G401 (cell line): ENCODE measurements at regions not wholly inside any gene's neighbourhood (a gene's known extent, or its start where the extent isn't known, plus 50 kb on each side); places are given as distances from the start of the nearest gene placed in this dataset.

Source experiments
- DNase-seq: peaks from one replicate; pipeline ENCODE4 v3.0.0-alpha.2; 2015; ENCODE audit warnings: low spot score
- in situ Hi-C: cut with HindIII; loops from 2 replicates; pipeline ENCODE4 v1.10.0; 2016; ENCODE audit warnings: low sequenced_read_pairs, mixed read lengths

DNA sequence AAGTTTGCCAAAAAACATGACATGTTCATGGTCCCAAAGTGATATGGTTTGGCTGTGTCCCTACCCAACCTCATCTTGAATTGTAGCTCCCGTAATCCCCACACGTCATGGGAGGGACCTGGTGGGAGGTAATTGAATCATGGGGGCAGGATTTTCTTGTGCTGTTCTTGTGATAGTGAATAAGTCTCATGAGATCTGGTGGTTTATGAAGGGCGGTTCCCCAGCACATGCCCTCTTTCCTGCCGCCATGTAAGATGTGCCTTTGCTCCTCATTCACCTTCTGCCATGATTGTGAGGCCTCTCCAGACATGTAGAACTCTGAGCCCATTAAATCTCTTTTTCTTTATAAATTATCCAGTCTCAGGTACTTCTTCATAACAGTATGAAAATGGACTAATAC is 322.1 kb downstream of the MED10 start:
- in situ Hi-C loops = no loop called here

DNA sequence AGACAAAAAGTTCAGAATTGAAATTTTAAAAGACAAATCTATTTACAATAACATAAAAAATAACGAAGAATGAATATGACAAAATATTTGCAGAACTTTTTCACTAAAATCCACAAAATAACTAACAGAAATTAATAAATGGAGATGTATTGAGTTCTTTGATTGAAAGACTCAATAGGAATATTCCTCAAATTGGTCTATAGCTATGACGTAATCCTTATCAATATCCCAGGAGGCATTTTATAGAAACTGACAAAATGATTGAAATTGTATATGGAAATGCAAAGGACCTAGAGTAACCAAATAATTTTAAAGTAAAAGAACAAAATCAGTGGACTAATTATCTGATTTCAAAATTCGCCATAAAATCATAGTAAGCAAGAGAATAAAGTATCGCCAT is 328.7 kb downstream of the MED10 start:
- no peak for DNase-seq
- in situ Hi-C loops = no loop called here

More for the DNA sequence above, 322.1 kb downstream of the MED10 start:
- DNase-seq = no peak

DNA sequence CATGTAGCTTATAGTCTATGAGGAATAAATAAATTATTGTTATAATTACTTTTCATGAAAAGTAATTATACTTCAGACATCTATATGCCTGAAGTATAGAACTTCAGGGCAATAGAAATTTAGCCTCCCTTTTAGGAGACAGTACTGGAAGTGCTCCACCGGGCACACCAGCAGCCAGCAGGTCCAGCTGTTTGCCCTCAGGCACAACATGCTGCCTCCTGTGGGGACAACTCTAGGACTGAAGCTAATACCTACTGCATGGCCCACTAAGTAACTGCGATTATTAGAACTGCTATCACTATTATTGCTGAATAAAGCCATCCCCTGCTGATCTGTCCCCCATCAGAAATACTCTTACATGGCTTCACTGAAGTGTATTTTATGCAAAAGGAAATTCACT is 329.6 kb downstream of the MED10 start:
- in situ Hi-C loops = no loop called here
- DNase-seq = no peak

DNA sequence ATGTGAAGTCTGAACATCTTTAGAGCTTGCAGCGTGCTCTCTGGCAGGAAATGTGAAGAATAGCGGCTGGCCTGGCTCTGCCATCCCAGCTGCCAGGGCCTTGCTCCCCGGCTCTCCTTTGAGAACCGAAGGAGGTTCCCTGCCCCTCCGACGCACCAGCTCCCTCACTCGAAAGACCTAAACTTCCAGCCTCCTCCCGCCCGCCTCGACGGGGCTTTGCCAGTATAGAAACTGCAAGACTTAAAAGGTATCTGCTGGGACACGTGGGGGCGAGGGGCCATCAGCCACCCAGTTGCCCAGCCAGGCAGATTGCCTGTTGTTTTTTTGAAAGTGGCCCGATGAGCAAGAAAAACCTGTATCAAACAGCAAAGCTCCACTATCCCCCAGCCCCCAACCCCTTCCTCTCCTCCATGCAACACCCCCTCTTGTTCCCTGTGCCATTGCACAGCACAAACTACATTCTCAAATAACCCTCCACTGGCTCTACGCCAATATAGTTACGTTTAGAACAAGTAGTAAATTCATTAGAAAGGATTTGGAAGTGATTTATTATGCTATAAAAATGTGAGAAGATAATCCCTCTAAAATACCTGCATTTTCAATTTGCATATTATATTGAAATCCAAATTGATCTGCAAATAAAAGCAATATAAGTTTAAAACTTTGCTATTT is 331.9 kb downstream of the MED10 start:
- in situ Hi-C loops = no loop called here
- DNase-seq = no peak

DNA sequence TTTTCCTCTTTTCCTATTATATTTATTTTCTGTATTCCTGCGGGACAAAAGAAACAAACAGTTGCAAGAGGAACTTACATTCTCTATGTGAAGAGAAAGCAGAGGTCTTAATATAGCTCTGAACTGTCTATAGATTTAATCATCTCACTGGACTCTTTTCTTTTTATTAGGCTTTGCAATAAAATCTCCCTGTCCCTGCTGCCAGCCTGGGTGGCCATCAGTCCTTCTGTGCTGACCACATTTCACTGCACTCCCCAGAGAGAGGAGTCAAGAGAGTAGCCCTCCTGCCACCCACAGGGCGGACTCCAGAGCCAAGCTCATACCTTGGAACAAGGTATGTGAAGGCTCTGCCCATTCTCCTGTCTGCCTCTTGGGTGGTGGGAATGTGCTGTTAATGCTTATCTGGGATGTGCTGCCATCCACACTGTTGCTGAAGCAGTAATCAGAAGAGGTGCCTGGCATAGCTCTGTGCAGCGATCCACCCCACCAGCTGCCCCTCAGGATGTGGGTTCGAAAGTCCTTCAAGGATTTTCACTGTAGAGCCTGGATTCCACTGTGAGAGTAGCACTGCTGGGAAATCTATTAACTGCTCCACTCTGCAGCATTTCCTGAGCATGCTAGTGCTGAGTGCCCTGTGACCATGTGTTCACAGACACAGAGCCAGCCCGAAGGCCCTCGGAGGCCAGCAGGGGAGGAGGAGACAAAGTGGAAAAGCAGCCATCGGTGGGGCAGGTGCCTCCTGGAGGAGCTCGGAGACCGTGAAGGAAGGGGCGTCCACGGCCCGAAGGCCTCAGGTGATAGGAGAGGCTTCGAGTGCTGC is 334.6 kb downstream of the MED10 start:
- DNase-seq = peak; percentile 65
- in situ Hi-C loops = no loop called here

DNA sequence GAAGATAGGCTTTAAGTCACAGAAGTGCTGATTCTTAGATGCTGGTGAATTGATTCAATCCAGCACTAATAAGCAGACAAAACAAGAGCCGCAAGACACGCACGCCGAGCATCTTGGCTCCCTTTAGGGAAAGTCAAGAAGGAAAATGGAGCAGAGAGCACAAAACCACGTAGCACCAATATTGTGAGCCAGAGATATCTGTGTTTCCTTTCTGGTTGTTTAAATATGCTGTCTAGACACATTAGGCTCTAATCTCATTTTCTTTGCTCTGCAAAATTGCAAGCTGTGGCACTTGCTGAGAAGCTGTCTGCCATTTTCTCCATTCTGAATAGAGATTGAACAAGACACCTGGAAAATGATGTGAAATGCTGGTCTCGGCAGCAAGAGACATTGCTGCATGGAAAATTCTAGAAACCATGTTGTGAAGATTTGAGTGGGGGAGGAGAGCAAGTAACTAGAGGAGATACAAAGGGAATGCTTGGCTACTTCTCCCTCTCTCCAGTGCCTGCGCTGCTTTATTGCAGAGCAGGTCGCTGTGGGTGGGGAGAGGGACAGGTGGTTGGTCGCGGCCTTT is 336.3 kb downstream of the MED10 start:
- peak; percentile 68 for DNase-seq
- in situ Hi-C loops = no loop called here

DNA sequence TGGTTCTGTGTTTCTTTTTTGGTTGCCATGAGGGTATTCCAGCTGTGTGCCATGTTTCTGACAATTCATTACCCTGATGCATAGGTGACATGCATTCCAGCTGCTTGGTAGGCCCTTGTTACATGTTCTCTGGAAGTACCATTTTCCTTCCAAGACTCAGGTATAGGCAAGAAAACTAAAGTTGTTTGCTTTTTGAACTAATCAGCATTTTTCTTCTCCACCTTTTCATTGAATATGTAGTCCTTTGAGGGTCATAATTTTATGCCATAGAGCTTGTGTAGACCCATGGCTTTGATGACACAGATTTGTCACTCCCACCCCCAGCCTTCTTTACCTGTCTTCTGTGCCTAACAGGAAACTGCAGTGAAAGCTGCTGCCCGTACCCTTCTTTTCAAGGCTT is 339.2 kb downstream of the MED10 start:
- in situ Hi-C loops = no loop called here
- DNase-seq = no peak

DNA sequence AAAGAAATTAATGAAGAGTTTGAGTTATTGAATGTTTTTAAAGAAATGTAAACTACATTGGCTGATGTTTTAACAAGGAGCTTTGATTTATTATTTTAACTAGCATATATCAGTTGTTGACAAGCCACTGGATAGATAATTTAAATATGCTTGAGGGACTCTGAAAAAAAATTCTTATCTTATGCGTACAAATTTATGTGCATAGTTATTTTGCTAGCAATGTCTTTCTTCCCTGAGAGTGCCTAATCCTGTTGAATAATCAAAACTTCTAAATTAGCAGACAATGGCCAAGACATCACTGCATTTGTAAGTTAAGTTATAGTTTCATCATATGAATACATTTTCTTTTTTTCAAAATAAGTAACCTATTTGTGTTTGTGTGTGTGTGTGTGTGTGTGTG is 342.3 kb downstream of the MED10 start:
- in situ Hi-C loops = no loop called here
- no peak for DNase-seq

DNA sequence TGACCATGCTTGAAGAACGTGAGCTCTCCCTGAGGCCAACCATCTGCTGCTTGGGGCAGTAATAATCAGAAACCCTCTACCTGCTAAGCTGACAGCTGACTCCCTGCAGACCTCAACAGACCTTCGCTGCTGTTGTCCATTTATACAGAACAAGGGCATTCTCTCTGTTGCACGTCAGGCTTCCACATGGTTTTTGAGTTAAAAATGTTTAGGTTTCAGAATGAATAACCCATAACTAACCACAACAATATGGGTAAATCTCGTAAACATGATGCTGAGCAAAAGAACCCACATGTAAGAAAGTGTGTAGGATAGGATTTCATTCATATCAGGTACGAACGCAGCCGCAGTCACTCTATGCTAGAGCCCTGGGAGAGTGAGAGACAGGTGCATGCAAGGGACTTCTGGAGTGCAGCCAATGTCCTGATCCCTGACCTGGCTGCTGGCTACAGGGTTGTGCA is 348.5 kb downstream of the MED10 start:
- peak; percentile 87 for DNase-seq
- in situ Hi-C loops = no loop called here

DNA sequence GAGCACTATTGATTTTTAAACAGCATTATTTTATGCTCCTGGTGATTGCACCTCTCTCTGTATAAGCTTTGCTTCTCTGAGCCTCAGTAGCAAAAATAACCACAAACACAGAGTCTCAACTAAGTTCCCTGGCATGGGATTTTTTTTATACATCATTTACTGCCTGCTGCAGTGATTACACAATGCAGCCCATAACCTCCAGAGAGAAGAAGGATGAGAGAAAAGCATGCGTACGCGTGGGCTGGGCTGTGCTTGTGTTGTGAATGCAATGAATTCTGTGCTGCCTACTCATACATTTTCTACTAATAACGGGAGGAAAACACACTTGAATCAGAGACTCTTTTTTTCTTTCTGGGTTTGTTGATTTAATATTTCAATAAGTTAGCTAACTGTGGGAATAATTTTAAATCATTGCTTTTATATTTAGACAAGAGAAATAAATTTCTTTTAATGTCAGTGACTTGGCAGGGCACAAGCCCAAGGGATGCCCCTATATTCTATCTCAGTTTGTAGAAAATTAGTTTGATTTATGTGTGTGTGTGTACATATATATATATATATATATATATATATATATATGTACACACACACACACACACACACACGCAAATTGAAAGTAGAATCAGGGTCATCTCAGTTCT is 351.5 kb downstream of the MED10 start:
- no peak for DNase-seq
- in situ Hi-C loops = no loop called here

DNA sequence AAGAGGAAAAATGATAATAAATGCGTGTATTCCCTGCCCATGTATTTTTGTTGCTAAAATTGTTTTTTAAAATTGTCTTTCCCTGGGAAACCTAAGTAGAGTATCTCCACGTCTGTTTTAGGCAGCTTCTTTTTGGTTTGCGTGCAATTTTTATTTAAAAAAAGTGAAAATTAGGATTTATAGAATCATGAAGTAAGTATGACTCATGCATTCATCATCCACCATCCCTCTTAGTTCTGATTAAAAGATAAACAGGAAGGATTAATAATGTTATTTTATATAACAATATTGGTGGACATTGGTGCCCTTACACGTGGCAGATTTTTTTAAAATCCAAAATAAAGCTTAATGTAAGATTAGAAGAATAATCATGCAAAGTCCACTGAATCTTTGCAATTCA is 358.7 kb downstream of the MED10 start:
- in situ Hi-C loops = no loop called here
- no peak for DNase-seq

DNA sequence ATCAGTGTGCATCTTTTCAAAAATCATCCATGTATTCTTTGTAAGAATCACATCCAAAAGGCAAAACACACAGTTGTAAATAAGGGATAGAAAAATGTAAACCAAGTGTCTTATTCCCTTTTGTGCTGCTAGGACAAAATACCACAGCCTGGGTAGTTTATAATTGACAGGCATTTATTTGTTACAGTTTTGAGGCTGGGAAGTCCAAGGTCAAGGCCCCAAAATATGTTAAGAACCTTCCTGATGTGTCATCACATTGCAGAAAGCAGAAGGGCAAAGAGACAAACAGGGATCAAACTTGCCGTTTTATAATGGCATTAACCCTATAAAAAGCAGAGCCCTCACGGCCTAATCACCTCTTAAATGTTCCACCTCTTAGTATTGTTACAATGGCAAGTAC is 364.8 kb downstream of the MED10 start:
- DNase-seq = no peak
- in situ Hi-C loops = no loop called here

DNA sequence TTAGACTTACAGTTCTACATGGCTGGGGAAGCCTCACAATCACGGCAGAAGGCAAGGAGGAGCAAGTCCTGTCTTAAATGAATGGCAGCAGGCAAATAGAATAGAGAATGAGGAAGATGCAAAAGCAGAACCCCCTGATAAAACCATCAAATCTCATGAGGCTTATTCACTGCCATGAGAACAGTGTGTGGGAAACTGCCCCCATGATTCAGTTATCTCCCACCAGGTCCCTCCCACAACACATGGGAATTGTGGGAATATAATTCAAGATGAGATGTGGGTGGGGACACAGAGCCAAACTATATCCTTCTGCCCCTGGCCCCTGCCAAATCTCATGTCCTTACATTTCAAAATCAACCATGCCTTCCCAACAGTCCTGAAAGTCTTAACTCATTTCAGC is 367.1 kb downstream of the MED10 start:
- DNase-seq = no peak
- in situ Hi-C loops = no loop called here

DNA sequence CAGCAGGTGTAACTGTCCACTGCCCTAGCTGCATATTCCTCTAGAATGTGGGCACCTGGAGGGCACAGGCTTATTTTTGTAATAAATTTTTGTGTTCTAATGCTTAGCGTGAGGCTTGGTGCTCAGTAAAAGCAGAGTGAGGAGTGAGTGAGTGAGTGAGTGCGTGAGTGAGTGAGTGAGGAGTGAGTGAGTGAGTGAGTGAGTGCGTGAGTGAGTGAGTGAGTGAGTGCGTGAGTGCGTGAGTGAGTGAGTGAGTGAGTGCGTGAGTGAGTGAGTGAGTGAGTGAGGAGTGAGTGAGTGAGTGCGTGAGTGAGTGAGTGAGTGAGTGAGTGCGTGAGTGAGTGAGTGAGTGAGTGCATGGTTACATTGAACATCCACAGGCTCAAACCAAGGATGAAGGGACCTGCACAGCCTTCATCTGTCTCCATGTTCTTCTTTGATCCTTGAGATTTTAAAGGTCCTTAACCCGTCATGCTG is 371.5 kb downstream of the MED10 start:
- DNase-seq = no peak
- in situ Hi-C loops = no loop called here

DNA sequence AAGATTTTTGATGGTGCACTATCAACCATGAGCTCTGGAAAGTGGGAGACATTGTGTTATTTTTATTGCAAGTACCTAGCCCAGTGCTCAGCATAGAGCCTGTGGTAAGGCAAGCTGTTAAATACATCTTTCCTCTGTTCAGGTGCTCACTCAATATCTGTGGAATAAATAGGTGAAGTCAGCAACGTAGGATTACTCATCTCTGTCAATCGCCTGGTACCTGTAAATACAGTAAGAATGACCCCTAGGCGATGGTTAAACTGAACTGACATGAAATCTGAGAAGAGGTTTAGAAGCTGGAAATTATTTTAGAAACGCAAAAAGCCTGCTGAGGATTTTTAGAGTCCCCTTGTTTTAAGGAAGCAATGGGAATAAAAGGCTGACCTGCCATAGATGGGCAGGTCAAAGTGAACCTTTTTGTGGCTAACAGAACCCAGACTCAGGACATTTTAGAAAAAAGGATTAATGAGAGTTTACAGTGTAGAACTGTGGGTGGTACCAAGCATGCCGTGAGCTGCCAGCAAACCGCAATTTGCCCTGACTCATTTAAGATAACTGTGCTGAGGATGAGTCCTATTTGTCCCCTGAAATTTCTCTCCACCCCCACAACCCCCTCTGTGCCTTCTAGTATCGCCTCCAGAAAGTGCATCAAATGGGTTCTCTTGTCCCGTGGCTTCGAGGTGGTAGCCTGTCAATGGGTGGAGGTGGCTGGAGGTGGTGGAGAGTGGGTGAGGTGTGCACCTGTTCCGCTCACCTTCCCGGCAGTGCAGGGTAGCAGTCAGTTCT is 375.1 kb downstream of the MED10 start:
- no peak for DNase-seq
- in situ Hi-C loops = no loop called here

DNA sequence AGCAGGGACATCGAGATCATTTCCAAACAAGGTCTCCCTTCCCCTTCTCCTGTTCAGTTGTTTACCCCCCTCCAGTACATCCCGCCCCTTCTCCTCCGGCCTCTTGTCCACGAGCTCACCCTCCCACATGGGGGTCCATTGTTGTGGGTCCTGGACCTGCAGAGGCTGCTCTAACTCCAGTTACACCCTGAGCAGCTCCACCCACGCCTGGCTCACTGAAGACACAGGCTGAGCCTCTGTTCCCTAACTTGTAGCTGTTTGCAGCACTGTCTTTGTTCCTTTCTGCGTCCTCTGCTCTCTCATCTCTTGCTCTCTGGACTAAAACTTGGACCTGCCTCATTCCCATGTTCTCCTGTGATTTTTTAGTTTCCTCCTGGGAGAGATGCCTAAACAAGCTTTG is 377.5 kb downstream of the MED10 start:
- in situ Hi-C loops = no loop called here
- DNase-seq = no peak

DNA sequence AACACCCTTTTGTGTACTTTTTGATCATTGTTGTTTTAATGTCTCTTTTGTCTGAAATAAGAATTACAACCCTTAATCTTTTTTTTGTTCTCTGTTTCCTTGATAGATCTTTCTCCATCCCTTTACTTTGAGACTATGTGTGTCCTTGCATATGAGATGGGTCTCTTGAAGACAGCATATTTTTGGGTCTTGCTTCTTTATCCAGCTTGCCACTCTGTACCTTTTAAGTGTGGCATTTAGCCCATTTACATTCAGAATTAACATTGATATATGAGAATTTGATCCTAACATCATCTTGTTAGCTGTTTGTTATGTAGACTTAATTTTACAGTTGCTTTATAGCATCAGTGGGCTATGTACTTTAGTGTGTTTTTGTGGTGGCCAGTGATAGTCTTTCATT is 382.5 kb downstream of the MED10 start:
- in situ Hi-C loops = no loop called here
- no peak for DNase-seq

DNA sequence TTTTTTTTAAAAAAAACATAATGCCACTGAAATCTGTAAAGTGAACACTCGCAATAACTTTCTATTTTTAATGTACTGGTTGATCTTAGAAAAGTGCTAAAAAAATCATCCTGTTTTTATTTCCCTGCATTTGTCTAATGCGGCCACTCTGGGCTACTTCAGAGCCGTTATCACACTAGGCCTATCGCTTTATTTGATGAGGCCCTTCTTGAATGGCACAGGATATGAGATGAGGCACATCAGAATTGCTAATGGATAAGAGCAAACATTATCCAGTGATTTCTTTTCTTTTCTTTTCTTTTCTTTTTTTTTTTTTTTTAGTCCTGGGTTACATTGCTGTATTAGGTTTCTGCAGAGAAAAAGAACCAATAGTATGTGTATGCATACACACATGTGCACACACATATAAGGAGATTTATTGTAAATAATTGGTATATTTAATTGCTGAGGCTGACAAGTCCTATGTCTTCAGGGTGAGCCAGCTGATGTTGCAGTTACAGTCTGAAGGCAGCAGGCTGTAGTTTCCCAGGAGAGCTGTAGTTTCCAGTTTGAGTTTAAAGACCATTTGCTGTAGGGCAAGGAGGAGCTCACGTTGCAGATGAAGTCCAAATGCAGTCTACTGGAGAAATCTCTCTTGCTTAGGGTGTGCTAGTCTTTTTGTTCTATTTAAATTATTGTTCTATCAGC is 391.7 kb downstream of the MED10 start:
- DNase-seq = no peak
- in situ Hi-C loops = no loop called here

DNA sequence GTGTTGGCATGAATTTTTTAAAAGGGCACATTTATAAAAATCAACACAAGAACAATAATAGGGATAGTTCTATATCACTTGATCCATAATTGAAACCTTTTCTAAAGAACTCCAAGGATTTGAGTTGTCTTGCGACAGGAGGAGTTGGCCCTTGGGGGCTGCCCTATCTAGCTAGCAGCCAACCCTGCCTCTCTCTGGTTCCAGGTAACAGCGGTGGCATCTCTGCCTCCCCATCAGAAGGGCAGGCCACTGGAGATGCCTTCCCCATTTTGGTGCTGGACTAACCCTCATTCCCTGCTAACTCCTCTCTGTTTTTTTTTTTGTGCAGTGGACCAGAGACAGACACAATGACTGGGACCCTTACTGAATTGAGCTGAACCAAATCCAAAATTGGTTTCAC is 393.0 kb downstream of the MED10 start:
- in situ Hi-C loops = no loop called here
- DNase-seq = no peak
